ENCODE measurements at regions not wholly inside any gene's neighbourhood (a gene's known extent, or its start where the extent isn't known, plus 50 kb on each side); places are given as distances from the start of the nearest gene placed in this dataset.

- H3K27me3 ChIP-seq: no peaks in the 10 kb centered on the region
- H3K4me1 ChIP-seq: no peaks in the 10 kb centered on the region
- DNase-seq (ENCODE audit: low spot score in 2 of 2): no peak
- TF ChIP-seq EP300 (IDR thresholded peaks at IDR 0.05): no peak
- no peak for TF ChIP-seq CTCF (IDR thresholded peaks at IDR 0.05)
- no peak for TF ChIP-seq POLR2A (IDR thresholded peaks at IDR 0.05)
- H3K36me3 ChIP-seq: no peaks in the 10 kb centered on the region
- H3K4me3 ChIP-seq: no peak overlapping the region
- no peaks in the 10 kb centered on the region for H3K9me3 ChIP-seq
- 70 to 74% methylated on average over 13 of the region's 13 CpGs for WGBS, 2 donors
- H3K27ac ChIP-seq: no peak overlapping the region
These were observed 276.6 kb downstream of the SHQ1 start for GRCh38 chr3:72571638-72572114.

DNA sequence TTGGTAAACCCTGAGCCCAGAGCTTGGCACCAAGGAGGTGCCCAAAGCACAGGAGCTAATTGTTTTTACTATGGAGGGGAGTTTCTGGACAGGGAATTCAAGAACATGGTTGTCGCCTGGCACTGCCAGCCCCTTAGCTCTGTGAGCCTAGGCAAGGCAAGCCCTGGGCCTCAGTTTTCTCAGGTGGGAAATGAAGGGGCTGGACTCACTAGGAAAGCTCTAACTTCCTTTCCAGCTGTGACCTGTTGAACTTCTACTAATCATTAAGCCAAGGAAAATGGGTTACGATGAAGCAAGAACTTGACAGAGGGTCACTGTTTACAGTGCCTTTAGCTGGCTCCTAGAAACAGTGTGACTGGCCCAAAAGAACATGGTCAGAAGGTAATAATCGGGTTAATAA lies 277.2 kb downstream of the SHQ1 start:
- TF ChIP-seq EP300 (IDR thresholded peaks at IDR 0.05) (no peak), CTCF (IDR thresholded peaks at IDR 0.05) (no peak), POLR2A (IDR thresholded peaks at IDR 0.05) (no peak)
- DNase-seq (ENCODE audit: low spot score in 2 of 2): no peak
- no peaks in the 10 kb centered on the region for H3K4me1 ChIP-seq
- no peaks in the 10 kb centered on the region for H3K9me3 ChIP-seq
- H3K36me3 ChIP-seq: no peaks in the 10 kb centered on the region
- H3K27ac ChIP-seq: no peak overlapping the region
- H3K27me3 ChIP-seq: no peaks in the 10 kb centered on the region
- H3K4me3 ChIP-seq: no peak overlapping the region
- WGBS, 2 donors: 81 to 92% methylated on average over 3 of the region's 3 CpGs

DNA sequence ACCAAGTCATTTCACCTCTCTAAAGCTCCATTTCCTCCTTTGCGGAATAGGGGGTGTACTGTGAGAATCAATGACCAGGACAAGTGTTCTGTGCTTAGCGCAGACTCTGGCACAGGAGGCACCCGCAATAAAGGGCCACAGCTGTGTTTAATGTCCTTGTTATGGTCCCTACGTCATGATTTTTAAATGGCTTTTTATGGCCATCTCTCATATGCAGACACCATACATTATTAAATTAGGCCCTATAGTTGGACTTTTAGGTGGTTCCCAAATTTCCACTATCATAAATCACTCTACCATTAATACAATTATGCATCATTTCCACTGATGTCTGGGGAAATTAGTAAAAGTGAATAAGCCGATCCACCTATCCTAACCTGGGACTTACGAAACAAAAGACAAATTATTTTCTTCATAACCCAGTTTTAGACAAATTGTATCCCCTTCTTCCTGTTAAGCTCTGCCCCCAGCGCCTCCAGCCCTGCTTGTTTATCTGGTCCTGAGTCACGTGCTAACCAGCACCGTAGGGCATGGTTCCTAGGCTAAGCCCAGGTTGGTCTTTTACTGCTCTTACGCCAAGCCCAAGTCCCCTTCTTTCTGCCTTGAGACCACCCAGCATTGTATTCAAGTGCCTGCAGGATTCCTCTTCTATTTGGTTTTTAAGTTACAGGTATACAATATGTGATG lies 278.3 kb downstream of the SHQ1 start:
- H3K27ac ChIP-seq: no peak overlapping the region
- DNase-seq (ENCODE audit: low spot score in 2 of 2): no peak
- H3K36me3 ChIP-seq: no peaks in the 10 kb centered on the region
- no peaks in the 10 kb centered on the region for H3K9me3 ChIP-seq
- 94% methylated on average over 10 of the region's 10 CpGs for WGBS, 2 donors
- TF ChIP-seq EP300 (IDR thresholded peaks at IDR 0.05) (no peak), CTCF (IDR thresholded peaks at IDR 0.05) (no peak), POLR2A (IDR thresholded peaks at IDR 0.05) (no peak)
- H3K27me3 ChIP-seq: no peaks in the 10 kb centered on the region
- H3K4me1 ChIP-seq: no peaks in the 10 kb centered on the region
- no peak overlapping the region for H3K4me3 ChIP-seq

GRCh38 chr3:72568083-72568482 lies 280.2 kb downstream of the SHQ1 start:
- no peak overlapping the region for H3K4me3 ChIP-seq
- H3K36me3 ChIP-seq: no peaks in the 10 kb centered on the region
- H3K27ac ChIP-seq: no peak overlapping the region
- no peaks in the 10 kb centered on the region for H3K27me3 ChIP-seq
- WGBS, 2 donors: 80 to 83% methylated on average over 11 of the region's 11 CpGs
- no peak for TF ChIP-seq POLR2A (IDR thresholded peaks at IDR 0.05)
- no peak for TF ChIP-seq EP300 (IDR thresholded peaks at IDR 0.05)
- no peak for TF ChIP-seq CTCF (IDR thresholded peaks at IDR 0.05)
- no peaks in the 10 kb centered on the region for H3K9me3 ChIP-seq
- no peaks in the 10 kb centered on the region for H3K4me1 ChIP-seq
- no peak for DNase-seq (ENCODE audit: low spot score in 2 of 2)

DNA sequence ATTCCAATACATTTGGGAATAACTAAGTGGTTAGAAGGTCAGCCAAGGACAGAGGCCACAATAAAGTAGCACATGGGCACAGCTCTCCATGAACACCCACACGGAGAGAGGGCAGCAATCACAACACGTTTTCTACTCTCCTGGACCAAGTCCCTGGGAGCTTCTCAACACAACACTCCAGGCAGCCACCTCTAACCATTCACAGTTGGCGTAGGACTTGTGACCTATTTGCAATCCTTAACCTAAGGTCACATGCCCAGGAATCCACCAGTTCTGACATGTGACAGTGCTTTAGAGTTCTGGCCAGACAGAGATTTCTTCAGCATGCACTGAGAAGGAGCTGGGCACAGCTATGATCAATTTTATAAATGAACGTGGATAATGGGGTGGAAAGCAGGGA lies 280.8 kb downstream of the SHQ1 start:
- H3K27ac ChIP-seq: no peak overlapping the region
- DNase-seq (ENCODE audit: low spot score in 2 of 2): no peak
- 66 to 77% methylated on average over 4 of the region's 4 CpGs for WGBS, 2 donors
- no peaks in the 10 kb centered on the region for H3K4me1 ChIP-seq
- H3K9me3 ChIP-seq: peaks cover 0 to 2% (median 0%) of the 10 kb centered on the region in 4 donors
- TF ChIP-seq EP300 (IDR thresholded peaks at IDR 0.05) (no peak), CTCF (IDR thresholded peaks at IDR 0.05) (no peak), POLR2A (IDR thresholded peaks at IDR 0.05) (no peak)
- H3K27me3 ChIP-seq: no peaks in the 10 kb centered on the region
- H3K4me3 ChIP-seq: no peak overlapping the region
- H3K36me3 ChIP-seq: no peaks in the 10 kb centered on the region
